ENCODE measurements at regions not wholly inside any gene's neighbourhood (a gene's known extent, or its start where the extent isn't known, plus 50 kb on each side); places are given as distances from the start of the nearest gene placed in this dataset.

GRCh38 chr6:5899216-5900045 is 107.3 kb downstream of the NRN1 start:
- no peak overlapping the region for H3K27ac ChIP-seq
- no peak for ATAC-seq
- 82 to 93% methylated on average over 4 of the region's 4 CpGs for WGBS, 2 donors
- no peaks in the 10 kb centered on the region for H3K4me1 ChIP-seq
- no peak for DNase-seq
- H3K4me3 ChIP-seq, result no peak overlapping the region
- no peaks in the 10 kb centered on the region for H3K27me3 ChIP-seq
- H3K36me3 ChIP-seq (replicated peaks in 1 of 2; ENCODE audit: insufficient read depth in 1 of 2, low read depth in 2 of 2), result no peaks in the 10 kb centered on the region
- intact Hi-C loops (cut with DNase I), result no loop called here
- TF ChIP-seq POLR2A (IDR thresholded peaks at IDR 0.05) (no peak), CTCF (IDR thresholded peaks at IDR 0.05) (no peak)
- no peaks in the 10 kb centered on the region for H3K9me3 ChIP-seq

DNA sequence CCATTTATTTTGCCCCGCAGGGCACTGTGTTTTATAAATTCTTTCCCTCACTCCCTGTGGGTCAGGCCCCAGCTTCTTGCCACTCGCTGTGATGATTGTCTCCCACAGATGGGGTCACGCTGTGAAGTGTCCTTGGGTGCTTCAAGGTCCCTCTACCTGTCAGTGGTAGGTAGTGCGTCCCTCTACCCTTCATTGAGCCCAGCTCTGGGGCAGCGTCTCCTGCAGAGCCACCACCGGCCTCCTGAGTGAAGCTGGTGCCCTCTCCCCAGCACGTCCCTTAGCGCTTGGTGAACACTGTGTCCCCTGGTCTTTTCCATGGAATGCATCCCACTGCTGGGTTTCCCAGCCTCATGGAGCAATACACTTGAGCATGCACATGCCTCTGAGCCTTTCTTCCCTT is 108.2 kb downstream of the NRN1 start:
- Histone ChIP-seq H3K4me3 (no peak overlapping the region), H3K9me3 (no peaks in the 10 kb centered on the region), H3K4me1 (no peaks in the 10 kb centered on the region), H3K27me3 (no peaks in the 10 kb centered on the region), H3K27ac (no peak overlapping the region), H3K36me3 (replicated peaks in 1 of 2; ENCODE audit: insufficient read depth in 1 of 2, low read depth in 2 of 2) (no peaks in the 10 kb centered on the region)
- no peak for TF ChIP-seq POLR2A (IDR thresholded peaks at IDR 0.05)
- no peak for TF ChIP-seq CTCF (IDR thresholded peaks at IDR 0.05)
- ATAC-seq (no peak), DNase-seq (no peak)
- intact Hi-C loops (cut with DNase I), result no loop called here
- WGBS, 2 donors, result 76 to 83% methylated on average over 8 of the region's 8 CpGs

- H3K27me3 ChIP-seq, result no peaks in the 10 kb centered on the region
- DNase-seq, result no peak
- WGBS, 2 donors, result 72 to 94% methylated on average over 1 of the region's 1 CpG
- no peak for ATAC-seq
- TF ChIP-seq POLR2A (IDR thresholded peaks at IDR 0.05), result no peak
- TF ChIP-seq CTCF (IDR thresholded peaks at IDR 0.05), result no peak
- H3K27ac ChIP-seq, result no peak overlapping the region
- intact Hi-C loops (cut with DNase I), result no loop called here
- H3K9me3 ChIP-seq, result no peaks in the 10 kb centered on the region
- H3K36me3 ChIP-seq (replicated peaks in 1 of 2; ENCODE audit: insufficient read depth in 1 of 2, low read depth in 2 of 2), result no peaks in the 10 kb centered on the region
- no peak overlapping the region for H3K4me3 ChIP-seq
- H3K4me1 ChIP-seq, result no peaks in the 10 kb centered on the region
Observed at GRCh38 chr6:5898102-5898501, 108.6 kb downstream of the NRN1 start.

DNA sequence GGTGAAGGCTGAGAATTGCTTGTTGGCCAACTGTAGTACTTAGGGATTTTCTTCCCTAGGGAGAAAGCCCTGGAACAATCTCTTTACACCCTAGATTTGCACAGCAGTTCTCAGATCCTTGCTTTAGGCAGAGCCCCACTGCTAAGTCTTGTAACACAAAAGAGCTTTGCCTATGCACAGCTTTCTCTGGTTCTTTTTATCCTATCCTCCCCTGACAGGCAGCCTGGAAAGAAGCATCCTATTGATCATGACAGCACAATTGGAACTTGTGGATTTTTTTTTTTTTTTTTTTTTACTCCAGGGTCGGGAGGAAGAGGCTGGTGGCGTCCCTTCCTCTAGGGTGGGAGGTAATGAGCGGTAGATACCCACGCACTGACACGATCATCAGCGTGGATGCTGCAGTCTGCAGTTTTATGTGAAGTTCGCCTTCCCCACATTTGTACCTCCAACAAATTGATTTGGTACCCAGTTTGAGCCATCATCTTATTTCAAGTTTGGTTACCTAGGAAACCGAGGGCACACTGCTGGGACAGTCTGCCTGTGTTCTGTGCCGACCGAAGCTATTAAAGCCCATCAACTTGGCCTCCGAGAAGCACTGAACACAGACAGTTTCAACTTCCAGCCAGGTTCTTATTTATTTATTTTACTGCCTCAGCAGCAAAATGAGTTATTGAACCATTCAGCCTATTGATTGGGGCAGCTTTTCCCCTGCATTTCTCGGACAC is 110.1 kb downstream of the NRN1 start:
- H3K4me1 ChIP-seq, result no peaks in the 10 kb centered on the region
- H3K4me3 ChIP-seq, result no peak overlapping the region
- no peak overlapping the region for H3K27ac ChIP-seq
- intact Hi-C loops (cut with DNase I), result no loop called here
- DNase-seq, result no peak
- WGBS, 2 donors, result 74 to 80% methylated on average over 12 of the region's 12 CpGs
- no peak for TF ChIP-seq CTCF (IDR thresholded peaks at IDR 0.05)
- no peak for TF ChIP-seq POLR2A (IDR thresholded peaks at IDR 0.05)
- no peak for ATAC-seq
- H3K36me3 ChIP-seq (replicated peaks in 1 of 2; ENCODE audit: insufficient read depth in 1 of 2, low read depth in 2 of 2), result no peaks in the 10 kb centered on the region
- H3K9me3 ChIP-seq, result no peaks in the 10 kb centered on the region
- H3K27me3 ChIP-seq, result no peaks in the 10 kb centered on the region

All from body of pancreas (tissue), 4 donors.